MCF 10A (cell line): ENCODE measurements at regions not wholly inside any gene's neighbourhood (a gene's known extent, or its start where the extent isn't known, plus 50 kb on each side); places are given as distances from the start of the nearest gene placed in this dataset.

Experiments used
- BruUV-seq: library from RNA; stranded (reverse); fragments of 400-500 nt; replicated peaks from 2 replicates; lab custom pipeline; 2021; lab: Mats Ljungman, UMichigan
- CTCF ChIA-PET: fragments of 300-600 bp; sonication (Branson Sonifier 250); formaldehyde crosslinking; extraction: SDS; loops from one replicate; lab custom pipeline; 2021; ENCODE audit warnings: antibody characterized with exemption, inconsistent platforms; lab: Yijun Ruan, JAX
- POLR2A ChIA-PET: fragments of 300-600, 350-650 bp; sonication (Branson Sonifier 250); formaldehyde crosslinking; extraction: SDS; loops from one replicate; lab custom pipeline; 2020; ENCODE audit warnings: antibody characterized with exemption, inconsistent platforms; lab: Yijun Ruan, JAX
- DNase-seq: peaks from one replicate; pipeline ENCODE4 v3.0.0-alpha.2; 2018; ENCODE audit not compliant: unreplicated experiment
- H3K27ac Mint-ChIP-seq: one replicate; pipeline ENCODE4 v1.8.0; 2022; ENCODE audit warnings: mild to moderate bottlenecking, low read depth, mixed read lengths; ENCODE audit not compliant: unreplicated experiment
- H3K27me3 Mint-ChIP-seq: one replicate; pipeline ENCODE4 v1.8.0; 2022; ENCODE audit warnings: mixed read lengths; ENCODE audit not compliant: insufficient read depth, unreplicated experiment
- H3K36me3 Mint-ChIP-seq: one replicate; pipeline ENCODE4 v1.8.0; 2022; ENCODE audit warnings: mild to moderate bottlenecking, moderate library complexity, mixed read lengths; ENCODE audit not compliant: insufficient read depth, unreplicated experiment
- H3K4me1 Mint-ChIP-seq: one replicate; pipeline ENCODE4 v1.8.0; 2022; ENCODE audit warnings: mixed read lengths; ENCODE audit not compliant: insufficient read depth, unreplicated experiment
- H3K4me3 Mint-ChIP-seq: one replicate; pipeline ENCODE4 v1.8.0; 2022; ENCODE audit warnings: mild to moderate bottlenecking, moderate library complexity, mixed read lengths; ENCODE audit not compliant: unreplicated experiment
- H3K9me3 Mint-ChIP-seq: one replicate; pipeline ENCODE4 v1.8.0; 2022; ENCODE audit warnings: mixed read lengths; ENCODE audit not compliant: unreplicated experiment
- CTCF ChIP-seq: fragments of 200-600 bp; IDR thresholded peaks from one replicate; pipeline ENCODE4 v1.8.0; 2022; ENCODE audit warnings: antibody characterized with exemption, mild to moderate bottlenecking; ENCODE audit not compliant: unreplicated experiment
- intact Hi-C: fragments of 100-400 bp; cut with micrococcal nuclease; formaldehyde crosslinking; loops from 2 replicates; pipeline ENCODE4 v1.14.1; 2022

DNA sequence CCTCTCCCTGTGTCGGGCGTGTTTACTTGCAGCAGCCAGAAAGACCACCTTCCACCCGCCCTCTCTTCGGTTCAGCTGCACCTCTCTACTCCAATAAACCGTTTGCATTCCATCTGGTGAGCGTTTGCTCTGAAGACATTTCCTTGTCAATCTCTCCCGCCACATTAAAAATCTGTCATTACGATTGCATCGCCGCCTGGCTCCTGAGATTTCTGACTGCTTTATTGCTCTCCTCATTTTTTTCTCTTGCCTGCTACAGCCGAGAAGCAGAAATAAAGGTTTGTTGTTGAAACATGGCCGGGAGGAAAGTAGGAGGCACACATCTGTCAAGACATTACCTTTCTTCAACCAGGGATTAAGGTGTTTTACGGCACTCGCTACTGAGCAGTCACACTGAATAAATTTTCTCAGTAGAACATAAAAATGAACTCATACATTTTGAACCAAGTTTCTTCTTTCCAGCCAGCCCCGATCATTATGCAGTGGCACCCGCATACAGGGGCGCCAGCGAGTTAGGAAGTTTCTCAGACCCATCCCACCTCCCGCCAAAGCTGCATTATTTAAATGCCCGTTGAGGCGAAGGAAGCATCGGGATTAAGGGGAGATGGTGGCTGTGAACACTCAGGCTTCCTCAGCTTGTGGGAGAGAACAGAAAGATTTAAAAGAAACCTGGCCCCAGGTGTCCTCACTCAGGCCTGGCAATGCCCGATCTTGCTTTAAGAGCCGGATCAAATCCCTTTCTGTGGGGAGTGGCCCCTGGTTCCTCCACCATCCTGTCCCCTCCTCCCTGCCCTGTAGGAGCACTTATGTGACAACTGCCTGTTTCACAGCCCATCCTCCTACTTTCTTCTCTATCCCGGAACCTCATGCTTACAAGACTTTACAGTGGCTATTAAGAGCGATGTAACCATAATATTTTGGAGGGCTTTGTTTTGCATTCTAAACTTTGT lies 1108.9 kb downstream of the BCL11B start:
- Mint-ChIP-seq H3K4me3 (no peak overlapping the region), H3K27ac (no peak overlapping the region), H3K27me3 (no peaks in the 10 kb centered on the region), H3K36me3 (no peaks in the 10 kb centered on the region), H3K4me1 (peaks cover 6% of the 10 kb centered on the region), H3K9me3 (no peaks in the 10 kb centered on the region)
- intact Hi-C loops = no loop called here
- CTCF ChIA-PET = no interaction called here
- no peak for DNase-seq
- BruUV-seq = no TSS peak
- POLR2A ChIA-PET = no interaction called here
- no peak for TF ChIP-seq CTCF

DNA sequence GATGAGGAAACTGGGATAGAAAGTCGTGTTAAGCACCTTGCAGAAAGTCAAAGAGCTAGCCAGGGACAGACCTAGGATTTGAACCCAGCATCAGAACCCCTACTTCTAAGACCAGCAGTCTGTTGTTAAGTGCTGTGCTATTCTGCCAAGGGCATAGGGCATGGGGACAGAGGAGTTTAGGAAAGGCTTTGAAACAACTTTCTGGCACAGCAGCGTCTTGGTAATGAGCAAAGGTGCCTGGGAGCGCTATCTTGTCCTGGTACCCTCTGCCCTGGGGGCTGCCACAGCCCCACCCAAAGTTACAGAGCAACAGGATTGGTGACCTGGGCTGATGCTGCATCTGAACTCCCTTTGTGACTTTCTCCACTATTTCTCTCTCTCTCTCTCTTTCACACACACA lies 1108.1 kb downstream of the BCL11B start:
- ChIA-PET CTCF (interaction anchor here (0.5 kb wide), 1 partner anchor 906 kb away, joined by 4 read pairs; no protein-coding TSS in a partner anchor), POLR2A (no interaction called here)
- no peak for DNase-seq
- Mint-ChIP-seq H3K27ac (no peak overlapping the region), H3K4me1 (peaks cover 6% of the 10 kb centered on the region), H3K27me3 (no peaks in the 10 kb centered on the region), H3K9me3 (no peaks in the 10 kb centered on the region), H3K4me3 (no peak overlapping the region), H3K36me3 (no peaks in the 10 kb centered on the region)
- BruUV-seq = no TSS peak
- intact Hi-C loops = no loop called here
- no peak for TF ChIP-seq CTCF

DNA sequence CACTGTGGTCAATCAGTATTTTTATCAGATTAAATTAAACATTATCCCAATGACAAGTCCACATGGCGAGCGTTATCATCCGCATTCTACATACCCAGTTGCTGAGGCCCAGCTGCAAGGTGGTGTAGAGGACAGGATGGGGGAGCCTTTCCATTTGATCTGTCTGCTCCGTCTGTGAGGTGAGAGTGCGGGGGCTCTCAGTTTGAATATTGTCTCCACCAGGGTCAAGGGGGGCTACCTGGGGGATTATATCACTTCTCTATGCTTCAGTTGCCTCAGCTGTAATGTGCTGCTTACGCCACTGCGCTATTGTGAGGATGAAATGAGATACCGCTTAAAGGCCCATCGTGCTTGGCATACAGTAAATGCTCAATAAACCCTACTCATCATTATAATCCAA lies 1106.0 kb downstream of the BCL11B start:
- Mint-ChIP-seq H3K27me3 (no peaks in the 10 kb centered on the region), H3K36me3 (no peaks in the 10 kb centered on the region), H3K9me3 (no peaks in the 10 kb centered on the region), H3K27ac (no peak overlapping the region), H3K4me1 (peaks cover 6% of the 10 kb centered on the region), H3K4me3 (no peak overlapping the region)
- no peak for DNase-seq
- ChIA-PET POLR2A (no interaction called here), CTCF (no interaction called here)
- intact Hi-C loops = no loop called here
- no TSS peak for BruUV-seq
- TF ChIP-seq CTCF = no peak

DNA sequence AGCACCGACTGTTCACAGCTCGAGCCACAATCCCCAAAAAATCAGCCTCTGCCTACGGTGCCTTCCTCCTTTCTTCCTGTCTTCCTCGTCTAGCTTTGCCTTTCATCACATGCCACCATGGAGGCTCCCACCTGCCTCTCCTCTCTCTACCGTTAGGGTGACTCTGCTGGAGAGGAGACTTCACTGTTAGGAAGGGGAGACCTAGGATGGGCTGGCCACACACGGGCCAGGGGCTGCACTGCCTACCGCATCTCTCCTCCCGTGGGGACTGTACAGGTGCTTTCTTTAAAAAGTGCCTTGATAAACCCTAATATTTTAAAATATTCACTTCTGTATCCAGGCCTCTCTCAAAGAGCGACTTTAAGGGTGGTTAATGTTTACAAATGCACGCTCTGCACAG lies 1104.7 kb downstream of the BCL11B start:
- no peaks in the 10 kb centered on the region for H3K27me3 Mint-ChIP-seq
- intact Hi-C loops = no loop called here
- H3K4me3 Mint-ChIP-seq = no peak overlapping the region
- H3K9me3 Mint-ChIP-seq = no peaks in the 10 kb centered on the region
- ChIA-PET CTCF (interaction anchor here (0.7 kb wide), 1 partner anchor 9 kb away, joined by 3 read pairs; no protein-coding TSS in a partner anchor), POLR2A (no interaction called here)
- no TSS peak for BruUV-seq
- H3K27ac Mint-ChIP-seq = no peak overlapping the region
- no peak for DNase-seq
- TF ChIP-seq CTCF = no peak
- no peaks in the 10 kb centered on the region for H3K36me3 Mint-ChIP-seq
- H3K4me1 Mint-ChIP-seq = no peaks in the 10 kb centered on the region
